Activated CD8-positive, alpha-beta memory T cell treated with anti-CD3 and anti-CD28 coated beads for 1 hour (primary cell): ENCODE measurements at regions not wholly inside any gene's neighbourhood (a gene's known extent, or its start where the extent isn't known, plus 50 kb on each side); places are given as distances from the start of the nearest gene placed in this dataset.

Experiments
- DNase-seq, 2 donors: peaks; one replicate each; pipeline ENCODE4 v3.0.0-alpha.2; 2020; ENCODE audit warnings: low read depth in 1 of 2; ENCODE audit errors: extremely low read depth in 1 of 2

DNA sequence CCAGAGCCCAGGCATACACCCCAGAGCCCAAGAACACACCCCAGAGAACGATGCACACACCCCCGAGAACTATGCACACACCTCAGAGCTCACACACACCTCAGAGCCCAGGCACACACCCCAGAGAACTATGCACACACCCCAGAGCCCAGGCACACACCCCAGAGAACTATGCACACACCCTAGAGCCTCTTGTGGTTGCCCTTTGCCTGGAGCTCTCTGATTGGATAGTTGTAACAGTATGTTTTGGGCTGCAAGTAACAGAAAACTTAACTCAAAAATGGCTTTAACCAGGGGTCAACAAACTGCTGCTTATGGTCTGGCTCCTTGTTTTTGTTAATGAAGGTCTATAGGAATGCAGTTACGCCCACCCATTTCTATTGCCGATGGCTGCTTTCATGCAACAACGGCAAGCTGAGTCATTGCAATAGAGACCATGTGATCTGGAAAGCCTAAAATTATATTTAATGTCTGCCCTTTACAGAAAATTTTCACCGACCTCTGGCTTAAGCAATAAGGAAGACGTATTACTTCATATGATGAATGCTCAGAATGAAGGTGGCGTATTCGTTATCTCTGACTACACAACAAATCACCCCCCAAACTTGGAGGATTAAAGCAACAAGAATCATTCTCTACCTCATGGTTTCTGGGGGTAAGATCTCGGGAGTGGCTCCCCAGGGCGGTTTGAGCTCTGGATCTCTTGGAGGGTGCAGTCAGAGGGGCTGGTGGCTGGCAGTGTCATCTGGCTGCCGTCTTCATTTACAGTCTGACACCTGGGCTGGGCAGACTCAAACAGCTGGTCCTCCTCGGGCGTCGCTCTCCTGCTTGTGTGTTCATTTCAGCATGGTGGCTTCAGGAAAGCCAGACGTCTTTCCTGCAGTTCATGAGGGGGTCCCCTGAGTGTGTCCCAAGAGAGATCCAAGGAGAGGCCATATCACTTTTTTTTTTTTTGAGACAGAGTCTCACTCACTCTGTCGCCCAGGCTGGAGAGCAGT is 66.3 kb upstream of the NCOR2 start:
- DNase-seq, result no peak

DNA sequence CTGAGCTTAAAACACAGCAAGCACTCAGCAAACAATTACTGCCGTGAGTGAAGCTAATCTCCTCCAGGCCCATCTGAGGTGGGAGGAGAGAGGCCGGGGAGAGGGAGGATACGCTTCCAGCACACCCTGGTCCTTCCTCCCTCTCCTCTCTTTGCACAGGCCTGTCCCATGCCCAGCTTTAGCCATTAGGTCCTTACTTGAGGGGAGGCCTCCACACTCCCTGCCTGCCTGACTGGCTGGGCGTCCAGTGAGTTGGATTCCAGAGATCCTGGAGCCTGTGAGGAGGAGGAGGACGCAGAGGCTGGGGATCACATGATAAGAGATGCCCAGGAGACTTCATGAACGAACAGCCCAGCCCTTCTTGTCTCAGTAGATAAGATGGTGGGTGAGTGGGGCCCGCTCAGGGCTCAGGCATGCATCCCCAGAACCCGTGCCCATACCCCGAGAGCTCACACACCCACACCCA is 65.1 kb upstream of the NCOR2 start:
- no peak for DNase-seq

DNA sequence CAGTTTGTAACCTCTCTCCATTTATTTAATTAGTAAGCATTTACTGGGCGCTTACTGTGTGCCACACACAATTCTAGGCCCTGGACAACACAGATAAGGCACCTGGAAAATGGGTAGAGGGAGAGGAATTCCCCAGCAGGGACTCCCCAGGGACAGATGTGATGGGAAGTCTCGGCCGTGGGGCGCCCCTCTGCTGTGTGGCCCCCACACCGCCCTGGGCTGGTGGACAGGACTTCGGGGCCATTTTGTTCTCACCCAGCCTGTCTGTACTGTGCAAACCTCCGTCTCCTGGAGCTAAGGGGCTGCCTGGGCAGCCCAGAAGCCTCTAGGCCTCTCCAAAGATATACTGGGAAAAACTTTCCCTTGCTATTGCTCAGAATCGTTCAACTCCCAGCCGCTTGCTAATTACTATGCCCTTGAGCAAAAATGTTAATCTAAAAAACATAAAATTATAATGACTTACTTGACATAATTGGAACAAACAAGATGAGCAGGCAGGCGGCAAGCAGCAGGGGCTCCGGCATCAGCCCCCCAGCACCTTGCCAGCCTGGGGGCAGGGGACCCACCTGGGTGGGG is 64.4 kb upstream of the NCOR2 start:
- no peak for DNase-seq

DNA sequence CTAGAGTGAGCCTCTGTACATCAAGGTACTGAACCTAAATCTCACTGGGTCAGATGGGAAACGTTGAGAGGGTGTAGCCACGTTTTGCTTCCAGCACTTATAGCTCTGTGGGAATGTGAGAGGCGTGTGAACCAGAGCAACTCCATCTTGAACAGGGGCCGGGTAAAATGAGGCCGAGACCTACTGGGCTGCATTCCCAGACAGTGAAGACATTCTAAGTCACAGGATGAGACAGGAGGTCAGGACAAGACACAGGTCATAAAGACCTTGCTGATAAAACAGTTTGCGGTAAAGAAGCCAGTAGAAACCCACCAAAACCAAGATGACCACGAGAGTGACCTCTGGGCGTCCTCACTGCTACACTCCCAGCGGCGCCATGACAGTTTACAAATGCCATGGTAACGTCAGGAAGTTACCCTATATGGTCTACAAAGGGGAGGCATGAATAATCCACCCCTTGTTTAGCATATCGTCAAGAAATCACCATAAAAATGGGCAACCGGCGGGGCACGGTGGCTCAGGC is 63.4 kb upstream of the NCOR2 start:
- DNase-seq, result no peak

DNA sequence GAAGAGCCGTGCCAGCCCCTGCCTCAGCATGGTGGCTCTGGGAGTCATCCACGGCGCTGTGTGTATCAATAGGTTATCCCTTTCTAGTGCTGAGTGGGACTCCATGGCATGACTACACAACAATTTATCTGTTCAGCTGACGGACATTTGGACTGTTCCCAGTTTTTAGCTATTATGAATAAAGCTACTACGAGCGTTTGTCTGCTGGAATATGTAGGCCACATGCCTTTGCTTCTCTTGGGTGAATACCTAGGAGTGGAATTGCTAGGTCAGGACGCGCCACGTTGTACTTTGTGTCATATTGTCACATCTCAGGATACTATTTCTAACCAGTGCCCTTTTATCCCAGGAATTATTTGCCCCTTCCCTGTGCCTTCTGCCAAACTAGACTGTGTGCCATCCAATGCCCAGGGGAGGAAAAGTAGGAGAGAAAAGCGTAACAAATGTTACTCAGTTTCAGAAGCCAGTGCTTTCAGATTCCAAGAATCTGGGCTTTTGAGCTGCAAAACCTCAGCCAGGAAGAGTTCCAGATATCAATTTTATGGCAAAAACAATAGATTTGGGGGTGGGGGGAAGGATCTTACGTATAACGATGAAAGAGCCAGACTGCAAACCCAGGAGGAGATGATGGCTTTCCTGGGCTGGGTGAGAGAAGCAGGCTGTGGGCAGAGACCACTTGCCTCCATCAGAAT is 62.5 kb upstream of the NCOR2 start:
- DNase-seq, result no peak

DNA sequence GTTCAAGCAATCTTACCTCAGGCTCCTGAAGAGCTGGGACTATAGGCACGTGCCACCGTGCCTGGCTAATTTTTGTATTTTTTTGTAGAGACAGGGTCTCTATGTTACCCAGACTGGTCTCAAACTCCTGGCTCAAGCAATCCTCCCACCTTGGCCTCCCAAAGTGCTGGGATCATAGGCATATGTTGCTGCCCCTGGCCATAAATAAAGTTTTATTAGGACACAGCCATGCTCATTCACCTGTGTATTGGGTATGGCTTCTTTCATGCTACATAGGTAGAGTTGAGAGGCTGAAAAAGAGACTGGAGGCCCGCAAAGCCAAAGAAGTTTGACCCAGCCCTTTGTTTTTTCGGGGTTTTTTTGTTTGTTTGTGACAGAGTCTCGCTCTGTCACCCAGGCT is 61.7 kb upstream of the NCOR2 start:
- DNase-seq, result no peak

DNA sequence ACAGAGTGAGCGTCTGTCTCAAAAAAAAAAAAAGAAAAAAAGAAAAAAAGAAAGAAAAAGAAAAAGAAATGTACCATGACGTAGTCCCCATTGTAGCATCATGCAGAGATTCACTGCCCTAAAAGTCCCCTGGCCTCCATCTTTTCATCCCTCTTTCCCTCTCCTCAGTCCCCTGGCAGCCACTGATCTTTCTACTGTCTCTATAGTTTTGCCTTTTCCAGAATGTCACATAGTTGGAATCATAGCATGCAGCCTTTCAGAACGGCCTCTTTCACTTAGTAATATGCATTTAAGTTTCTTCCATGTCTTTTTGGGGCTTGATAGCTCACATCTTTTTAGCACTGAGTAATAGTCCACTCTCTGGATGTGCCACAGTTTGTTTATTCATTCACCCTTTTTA is 60.5 kb upstream of the NCOR2 start:
- DNase-seq, result no peak

DNA sequence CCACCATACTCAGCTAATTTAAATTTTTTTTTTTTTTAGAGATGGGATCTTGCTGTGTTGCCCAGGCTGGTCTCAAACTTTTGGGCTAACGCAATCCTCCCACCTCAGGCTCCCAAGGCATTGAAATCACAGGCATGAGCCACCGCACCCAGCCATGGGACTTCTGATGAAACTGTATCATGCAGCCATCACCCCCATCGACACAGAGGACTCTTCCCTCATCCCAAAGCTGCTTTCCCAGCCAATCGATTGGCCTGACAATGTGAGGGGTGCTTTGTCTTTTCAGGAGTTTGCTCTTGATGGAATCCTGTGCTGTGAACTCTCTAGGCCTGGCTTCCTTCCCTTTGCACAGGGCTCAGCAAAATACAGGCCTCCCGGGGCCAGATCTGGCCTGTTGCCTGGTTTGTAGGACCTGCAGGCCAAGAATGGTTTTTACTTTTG is 59.6 kb upstream of the NCOR2 start:
- DNase-seq, result no peak

DNA sequence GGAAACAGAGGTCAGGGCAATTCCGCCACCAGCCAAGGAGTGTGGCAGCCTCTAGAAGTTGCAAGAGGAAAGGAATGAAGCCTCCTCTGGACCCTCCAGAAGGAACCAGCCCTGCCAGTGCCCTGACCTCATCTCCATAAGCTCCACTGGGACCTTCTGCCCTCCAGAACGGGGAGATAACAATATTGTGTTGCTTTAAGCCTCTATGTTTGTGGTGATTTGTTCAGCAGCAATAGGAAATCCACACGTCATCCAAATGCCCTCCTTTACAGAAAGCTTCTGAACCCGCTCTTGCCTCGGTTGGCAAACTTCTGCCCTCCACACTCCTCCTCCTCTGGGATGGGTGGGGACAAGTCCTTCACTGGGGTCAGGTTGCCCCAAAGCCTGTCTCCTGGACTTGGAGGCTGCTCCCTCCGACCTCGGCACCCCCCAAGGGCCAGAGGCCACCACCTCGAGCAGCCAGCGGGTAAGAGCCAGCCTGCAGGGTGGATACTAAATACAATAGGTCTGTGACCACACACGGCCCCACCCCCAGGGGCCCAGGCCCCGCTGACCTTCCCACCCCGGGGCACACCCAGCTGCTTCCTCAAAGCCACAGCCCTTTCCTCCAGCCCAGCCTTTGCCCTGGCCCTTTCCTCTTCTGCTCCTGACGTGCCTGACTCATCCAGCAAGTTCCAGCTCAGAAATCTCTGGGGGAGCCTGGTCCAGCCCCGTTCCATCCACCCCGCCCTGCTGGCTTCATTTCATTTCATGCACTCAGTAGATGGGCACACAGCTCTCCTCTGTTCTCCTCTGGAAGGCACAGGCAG is 58.7 kb upstream of the NCOR2 start:
- no peak for DNase-seq

DNA sequence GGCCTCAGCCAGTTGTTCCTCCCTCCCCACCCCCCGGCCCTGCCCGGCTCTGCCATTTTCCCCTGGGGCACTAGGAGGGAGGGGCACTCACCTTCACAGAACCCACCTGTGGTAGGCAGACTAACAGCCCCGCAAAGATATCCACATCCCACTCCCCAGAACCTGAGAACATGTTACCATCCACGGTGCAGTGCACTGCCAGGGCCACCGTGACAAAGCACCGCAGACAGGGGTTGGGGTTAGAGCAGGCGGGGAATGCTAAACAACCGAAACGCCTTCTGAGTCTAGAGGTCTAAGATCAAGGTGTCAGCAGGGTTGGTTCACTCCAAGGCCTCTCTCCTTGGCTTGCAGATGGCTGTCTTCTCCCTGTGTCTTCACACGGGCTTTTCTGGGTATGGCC is 57.4 kb upstream of the NCOR2 start:
- no peak for DNase-seq

DNA sequence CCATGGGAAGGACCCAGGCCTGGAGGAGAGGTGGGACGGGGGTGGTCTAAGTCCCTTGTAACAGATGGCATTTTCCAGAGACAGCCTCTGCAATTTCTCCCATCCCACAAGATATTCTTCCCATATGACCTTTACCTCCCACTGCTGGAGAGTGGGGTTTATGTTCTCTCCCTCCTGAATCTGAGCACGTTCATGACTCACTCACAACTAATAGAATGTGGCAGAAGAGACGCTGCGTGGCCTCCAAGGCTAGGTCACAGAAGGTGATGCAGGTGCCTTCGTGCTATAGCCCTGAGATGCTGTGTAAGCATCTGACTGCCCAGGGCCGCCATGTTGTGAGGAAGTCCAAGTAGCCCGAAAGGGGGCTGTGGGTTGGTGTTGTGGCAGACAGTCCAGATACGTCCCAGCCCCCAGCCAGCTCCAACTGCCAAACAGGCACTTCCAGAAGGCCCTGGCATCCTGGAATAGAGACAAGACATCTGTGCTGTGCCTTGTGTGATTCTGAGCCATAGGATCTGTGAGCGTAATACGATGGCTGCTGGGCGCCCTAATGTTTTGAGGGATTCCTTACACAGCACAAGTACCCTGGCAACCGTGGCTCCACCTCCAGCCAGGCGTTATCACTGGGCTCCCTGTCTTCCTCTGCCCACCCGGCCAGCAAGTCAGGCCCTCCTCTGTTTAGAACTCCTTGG is 56.1 kb upstream of the NCOR2 start:
- no peak for DNase-seq

DNA sequence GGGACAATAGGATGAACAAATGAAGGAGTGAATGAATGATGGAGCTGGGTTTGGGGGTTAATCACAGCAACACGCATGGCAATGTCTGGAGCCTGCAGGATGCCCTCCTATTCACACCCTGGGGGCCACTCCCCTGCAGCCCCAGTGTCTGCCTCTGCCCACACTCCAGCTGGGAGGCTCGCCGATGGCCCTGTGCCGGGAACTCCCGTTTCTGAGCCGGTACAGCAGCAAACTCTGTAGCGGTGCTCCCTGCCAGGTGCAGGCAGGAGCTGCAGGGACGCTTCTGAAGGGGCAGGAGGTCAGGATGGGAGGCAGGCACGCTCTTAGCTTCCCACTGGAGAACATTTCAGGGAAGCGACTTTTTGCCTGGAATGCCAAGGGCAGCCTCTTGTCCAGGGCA is 55.4 kb upstream of the NCOR2 start:
- no peak for DNase-seq

DNA sequence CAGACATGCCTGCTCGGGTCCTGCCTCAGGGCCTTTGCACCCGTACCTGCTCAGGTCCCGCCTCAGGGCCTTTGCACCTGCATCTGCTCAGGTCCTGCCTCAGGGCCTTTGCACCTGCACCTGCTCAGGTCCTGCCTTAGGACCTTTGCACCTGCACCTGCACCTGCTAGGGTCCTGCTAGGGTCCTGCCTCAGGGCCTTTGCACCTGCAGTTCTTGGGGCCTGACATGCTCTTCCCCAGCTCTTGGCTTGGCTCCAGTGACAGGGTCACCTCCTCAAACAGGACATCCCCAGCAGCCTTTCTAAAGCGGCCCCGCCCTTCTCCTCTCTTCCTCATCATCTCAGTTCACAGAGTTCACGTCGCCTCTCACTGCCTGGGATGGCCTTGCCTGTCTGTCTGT is 54.9 kb upstream of the NCOR2 start:
- no peak for DNase-seq

DNA sequence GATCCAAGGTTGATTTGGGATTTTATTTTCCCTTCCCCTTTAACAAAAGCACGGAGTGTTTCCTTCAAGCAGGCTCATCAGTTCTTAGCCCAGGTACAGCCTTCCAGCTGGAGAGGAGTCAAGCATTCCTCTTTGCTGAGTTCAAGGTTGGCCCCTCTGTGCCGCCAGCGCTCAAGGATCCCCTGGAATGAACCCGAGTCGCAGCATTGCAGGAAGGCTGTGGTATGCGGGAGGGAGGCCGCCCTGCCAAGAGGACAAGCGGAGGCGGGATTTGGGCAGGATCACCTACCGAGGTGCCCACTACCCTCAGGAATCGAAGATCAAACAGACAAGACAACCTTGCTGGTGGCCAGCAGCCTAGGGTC is 53.9 kb upstream of the NCOR2 start:
- no peak for DNase-seq

DNA sequence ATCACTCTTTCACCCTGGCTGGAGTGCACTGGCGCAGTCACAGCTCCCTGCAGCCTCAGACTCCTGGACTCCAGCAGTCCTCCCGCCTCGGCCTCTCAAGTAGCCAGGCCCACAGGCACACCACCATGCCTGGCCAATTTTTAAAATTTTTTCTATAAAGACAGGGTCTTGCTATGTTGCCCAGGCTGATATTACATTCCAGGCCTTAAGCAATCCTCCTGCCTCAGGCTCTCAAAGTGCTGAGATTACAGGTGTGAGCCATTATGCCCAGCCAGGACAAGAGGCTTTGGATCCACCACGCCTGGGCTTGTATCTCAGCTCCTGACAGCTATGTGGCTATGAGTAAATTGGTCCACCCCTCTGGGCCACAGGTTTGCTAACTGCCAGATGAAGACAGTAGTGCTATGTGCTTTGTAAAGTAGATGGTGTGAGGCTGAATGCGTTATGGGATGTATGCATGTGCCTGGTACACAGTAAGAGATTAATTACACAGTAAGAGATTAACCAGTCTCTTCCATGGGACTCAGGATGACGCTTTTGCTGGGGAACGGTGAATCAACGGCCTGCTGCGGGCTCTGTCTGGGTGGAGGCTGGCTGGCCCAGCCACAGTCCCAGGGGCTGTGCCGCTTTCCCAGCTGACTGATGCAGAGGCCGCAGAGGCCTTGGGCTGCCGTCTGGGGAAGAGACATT is 53.3 kb upstream of the NCOR2 start:
- no peak for DNase-seq

DNA sequence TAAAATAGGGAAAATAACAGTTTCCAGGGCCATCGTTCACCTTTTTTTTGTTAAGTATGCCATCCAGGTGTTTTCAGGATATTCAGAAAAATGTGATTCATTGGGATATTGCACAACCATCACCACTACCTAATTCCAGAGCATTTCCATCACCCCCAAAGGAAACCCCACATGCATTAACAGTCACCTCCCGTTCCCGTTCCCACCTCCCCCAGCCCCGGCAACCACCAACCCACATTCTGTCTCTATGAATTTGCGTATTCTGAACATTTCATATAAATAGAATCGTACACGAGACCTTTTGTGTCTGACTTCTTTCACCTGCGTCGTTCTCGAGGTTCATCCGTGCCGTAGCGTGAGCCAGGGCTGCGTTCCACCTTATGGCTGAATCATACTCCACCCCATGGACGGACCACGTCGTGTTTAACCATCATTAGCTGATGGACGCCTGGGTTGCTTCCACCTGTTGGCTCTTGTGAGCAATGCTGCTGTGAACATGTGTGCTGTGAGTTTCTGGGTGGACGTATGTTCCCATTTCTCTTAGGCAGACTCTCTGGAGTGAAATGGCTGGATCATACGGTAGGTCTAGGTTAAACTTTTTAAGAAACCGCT is 51.0 kb upstream of the NCOR2 start:
- no peak for DNase-seq

DNA sequence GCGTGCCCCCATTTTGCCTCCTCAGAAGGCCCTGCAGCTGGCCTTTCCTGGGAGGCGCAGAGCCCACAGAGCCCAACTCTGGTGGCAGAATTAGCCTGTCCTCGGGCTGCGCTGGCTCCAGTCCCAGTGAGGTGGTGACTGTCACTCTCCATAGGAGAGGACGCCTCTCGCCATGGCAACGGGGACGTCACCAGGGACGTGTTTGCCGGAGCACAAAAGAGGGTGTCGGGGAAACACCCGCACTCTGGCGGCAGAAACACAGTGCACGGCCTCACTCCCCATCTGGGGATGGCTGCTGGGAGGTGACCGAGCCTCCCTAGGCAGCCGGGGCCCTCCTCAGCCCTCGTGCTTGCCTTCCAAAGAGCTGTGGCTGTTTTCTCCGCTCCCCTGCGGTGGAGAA is 50.2 kb upstream of the NCOR2 start:
- no peak for DNase-seq
